T1000 (cell line): ENCODE measurements at regions not wholly inside any gene's neighbourhood (a gene's known extent, or its start where the extent isn't known, plus 50 kb on each side); places are given as distances from the start of the nearest gene placed in this dataset.
"Not testable (repeated sequence)": the region's sequence is repeated elsewhere in the genome, so short reads cannot be mapped to it uniquely, and the experiment has no call there.

ENCODE experiments used
- DNase-seq: peaks from one replicate; lab custom pipeline; 2025; ENCODE audit warnings: mixed read lengths; lab: John Stamatoyannopoulos, UW

DNA sequence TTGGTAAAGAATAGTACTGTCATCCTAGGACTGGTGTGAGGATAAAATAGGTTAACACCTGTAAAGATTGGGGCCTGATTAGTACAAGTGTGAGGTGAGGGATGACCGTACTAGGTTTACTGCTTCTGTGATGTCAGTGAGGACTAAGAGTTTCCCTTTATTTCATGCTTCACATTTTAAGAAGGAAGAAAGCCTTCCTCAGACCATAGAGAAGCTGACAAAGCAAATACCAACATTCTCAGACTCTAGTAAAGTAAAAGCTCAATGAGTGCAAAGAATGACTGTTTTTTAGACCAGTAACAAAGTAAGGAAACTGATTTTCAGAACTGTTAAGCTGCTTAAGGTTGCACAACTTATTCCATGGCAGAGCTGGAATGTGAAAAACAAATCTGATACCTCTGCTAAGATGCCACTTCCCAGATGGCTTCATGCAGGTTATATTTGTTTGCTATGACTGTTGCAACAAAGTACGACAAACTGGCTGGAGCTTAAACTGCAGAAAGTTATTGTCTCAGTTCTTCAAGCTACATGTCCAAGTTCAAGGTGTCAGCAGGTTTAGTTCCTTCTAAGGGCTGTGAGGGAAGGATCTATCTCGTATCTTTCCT lies 354.9 kb downstream of the RSL24D1 start:
- no peak for DNase-seq

DNA sequence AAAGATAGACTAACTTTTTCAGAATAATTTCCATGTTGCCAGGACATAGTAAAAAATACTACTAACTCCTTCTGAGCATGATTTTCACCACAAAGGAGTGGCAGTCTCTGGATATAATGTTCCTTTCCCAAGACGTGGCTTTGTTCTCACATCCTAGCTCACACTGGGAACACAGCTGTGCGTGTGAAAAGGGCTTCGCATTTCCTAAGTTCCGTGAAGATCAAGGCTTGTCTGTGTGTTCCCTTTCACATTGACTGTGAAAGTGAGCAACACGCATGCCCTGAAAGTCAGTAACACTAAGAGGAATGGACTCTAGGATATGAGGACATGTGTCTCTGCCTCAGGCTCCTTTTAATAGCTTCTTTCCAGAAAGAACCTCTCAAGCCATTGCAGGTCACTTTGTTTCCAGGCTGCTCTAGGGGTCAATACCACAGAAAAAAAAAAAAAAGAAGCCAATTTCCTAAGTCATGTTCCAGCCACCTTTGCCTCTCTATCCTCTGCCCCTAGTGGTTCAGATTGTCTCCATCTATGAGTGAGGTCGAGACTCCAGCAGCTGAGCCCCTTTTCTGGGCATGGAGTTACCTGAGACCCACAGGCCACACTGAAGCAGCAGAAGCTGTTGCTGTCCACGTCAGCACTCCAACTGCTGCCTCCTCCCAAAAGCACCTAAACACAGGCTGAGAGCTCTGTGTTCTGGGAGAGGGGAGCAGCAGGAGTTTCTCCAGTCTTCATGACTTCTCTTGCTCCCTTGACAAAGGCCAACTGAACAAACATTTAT lies 355.9 kb downstream of the RSL24D1 start:
- DNase-seq, result no peak

DNA sequence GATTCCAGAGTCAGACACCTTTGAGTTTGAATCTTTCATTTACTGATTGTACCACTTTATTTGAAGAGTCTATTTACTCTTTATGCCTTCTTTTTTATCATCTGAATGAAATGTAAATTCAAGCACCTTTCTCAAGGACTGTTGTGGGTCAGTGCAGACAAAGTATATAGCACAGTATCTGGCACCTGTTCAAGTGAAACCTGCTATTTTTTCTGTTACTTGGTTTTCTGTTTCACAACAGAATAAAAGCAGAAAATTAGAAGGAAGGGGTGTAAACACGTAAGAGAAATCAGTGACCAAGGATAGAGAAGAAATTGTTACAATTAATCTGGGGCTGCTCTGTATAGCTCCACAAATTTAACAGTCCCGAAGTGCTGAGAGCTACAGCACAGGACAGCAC lies 357.4 kb downstream of the RSL24D1 start:
- DNase-seq, result no peak

DNA sequence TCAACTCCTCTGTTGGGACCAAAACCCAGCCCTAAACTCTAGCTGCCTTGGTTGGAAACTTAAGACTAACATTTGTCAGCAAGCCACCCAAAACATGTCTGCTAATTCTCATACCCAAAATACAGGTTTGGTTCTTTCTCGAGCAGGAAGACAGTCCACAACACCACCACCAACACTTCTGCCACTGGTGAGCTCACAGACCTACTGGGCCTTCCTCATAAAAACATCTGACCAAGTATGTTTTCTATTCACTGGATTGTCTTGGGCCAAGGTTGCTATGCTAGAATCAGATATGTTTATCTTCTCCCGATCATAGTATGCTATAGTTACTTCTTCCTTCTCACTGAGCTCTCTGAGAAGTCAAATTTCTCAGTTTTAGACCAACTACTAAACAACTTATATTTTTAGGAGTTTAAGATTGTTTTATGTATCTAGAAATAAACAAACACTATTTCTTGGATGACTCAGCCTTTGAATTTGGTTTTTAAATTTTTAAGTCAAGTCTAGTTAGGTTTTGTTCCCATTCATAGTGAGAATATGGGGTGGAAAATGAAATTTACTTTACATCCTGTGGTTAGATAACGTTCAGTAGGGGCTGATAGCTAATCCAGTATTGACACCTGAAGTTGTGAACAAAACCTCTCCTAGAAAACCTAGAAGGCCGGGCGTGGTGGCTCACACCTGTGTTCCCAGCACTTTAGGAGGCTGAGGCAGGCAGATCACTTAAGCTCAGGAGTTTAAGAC lies 360.5 kb downstream of the RSL24D1 start:
- no peak for DNase-seq

DNA sequence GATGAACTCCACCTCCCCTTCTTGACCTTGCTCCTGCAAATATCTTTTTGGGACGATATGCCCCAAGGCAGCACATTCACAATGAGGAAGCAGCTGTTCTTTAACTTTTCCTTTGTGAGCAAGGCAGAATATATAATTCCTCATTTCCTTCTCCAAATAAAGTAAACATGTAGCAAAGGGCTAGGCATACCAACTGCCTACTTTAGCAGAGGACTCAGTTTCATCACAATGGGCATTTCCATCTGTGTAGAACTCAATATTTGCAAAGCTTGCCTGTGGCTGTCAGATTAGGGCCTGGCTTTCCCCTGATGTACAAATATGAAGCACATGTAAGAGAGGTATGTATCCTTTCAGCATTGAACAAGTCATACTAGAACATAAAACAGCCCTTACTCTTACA lies 366.9 kb downstream of the RSL24D1 start:
- no peak for DNase-seq

DNA sequence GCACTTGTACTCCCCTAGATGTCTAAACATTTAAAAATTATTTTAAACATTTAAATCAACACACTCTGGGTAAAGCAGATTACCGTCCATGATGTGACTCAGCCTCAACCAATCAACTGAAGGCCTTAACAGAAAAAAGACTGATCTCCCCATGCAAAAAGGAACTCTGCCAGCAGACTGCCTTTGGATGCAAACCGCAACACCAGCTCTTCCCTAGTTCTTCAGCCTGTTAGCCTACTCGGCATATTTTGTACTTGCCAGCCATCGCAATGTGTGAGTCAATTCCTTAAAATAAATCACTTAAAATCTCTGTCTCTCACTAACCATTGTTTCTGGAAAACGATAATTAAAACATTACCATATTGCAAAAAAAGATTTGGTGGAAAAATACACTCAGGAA lies 375.9 kb downstream of the RSL24D1 start:
- DNase-seq, result no peak

DNA sequence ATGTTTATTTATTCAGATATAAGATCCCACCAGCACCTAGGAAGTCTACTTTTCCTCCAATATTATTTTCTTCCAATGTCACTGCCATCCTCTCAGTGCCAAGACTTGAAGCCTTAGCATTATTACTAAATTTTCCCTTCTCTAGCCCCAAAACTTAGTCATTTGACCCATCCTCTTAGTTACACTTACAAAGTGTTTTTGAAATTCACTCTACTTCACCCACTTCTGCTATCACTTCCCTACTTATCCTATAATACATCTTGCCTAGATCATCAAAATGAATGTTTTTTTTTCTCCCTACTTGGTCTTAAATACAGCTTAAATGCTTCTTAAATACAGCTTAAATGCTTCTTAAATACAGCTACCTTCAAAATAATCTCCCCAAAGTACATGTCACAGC lies 376.6 kb downstream of the RSL24D1 start:
- DNase-seq, result no peak

DNA sequence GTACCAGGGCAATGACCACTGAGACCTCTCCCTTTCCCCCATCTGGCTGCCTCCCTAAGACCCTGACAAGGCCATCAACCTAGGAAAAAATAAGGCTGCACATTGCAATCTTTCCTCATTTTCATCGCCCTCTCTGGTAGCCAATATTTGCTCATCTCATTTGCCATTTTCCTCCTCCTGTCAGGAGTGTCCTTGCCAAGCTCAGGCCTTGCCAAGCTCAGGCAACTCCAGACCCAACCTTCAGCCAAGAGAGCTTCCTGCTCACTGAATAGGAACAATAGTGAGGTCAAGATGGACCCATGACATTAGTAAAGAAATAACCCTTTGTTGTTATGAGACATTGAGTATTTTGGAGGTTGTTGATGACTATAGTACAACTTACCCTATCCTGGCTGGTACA lies 380.3 kb downstream of the RSL24D1 start:
- no peak for DNase-seq

DNA sequence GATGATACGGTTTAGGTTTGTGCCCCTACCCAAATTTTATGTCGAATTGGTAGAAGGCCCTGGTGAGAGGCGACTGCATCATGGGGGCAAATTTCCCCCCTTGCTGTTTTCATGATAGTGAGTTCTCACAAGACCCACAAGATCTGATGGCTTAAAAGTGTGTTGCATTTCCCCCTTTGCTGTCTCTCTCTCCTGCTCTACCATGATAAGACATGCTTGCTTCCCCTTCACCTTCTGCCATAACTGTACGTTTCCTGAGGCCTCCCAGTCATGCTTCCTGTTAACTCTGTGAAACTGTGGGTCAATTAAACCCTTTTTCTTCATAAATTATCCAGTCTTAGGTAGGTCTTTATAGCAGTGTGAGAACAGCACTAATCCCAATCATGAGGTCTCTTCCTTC lies 381.2 kb downstream of the RSL24D1 start:
- no peak for DNase-seq

DNA sequence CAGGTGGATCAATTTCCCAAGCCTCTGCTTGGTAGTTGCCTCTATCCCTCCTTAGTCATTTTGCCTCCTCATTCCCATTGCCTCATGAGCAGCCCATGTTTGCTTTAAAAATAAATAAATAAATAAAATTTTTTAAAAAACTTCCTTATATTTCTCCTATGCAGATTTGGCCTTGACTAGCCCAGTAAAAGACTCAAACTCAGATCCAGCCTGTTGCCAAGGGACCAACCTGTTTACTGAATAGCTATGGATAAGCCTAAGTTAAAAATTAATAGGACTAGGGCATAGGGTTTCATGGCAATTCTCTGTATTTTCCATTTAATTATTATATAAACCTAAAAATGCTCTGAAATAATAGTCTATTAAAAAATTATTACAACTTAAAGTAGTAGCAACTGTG lies 384.4 kb downstream of the RSL24D1 start:
- no peak for DNase-seq

DNA sequence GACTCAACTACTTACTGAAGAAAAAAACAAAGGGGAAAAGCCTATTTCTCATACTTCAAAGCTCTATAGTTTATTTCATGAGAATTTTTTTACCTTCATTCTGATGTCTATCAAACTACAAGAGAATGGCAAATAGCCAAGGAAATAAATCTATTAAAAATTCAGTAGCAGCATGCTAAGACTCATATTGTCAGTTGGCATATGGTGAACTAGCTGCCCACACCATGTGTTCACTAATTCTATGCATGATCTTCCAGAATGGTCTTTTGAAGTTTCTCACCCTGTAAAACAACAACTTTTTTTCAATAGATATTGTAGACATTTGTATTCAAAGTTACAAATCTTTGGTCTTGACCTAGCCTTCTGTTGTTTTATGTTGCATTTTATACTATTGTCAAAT lies 386.2 kb downstream of the RSL24D1 start:
- no peak for DNase-seq

DNA sequence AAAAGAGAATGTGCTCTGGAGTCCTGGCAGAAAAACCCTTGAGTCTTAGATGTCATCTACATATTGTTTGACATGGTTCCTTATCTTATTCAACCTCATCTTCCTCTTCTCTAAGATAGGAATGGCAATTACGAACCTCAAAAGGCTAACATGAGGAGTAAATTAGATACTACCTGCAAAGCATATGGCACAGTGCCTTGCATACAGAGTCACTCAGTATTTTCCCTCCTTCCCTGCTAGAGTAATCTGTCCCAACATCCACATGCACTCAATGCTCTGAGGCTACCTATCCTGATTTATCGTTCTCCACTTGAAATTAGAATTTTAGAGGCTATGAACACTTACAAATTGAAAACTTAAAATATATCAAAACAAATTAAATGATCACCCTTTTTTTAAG lies 386.7 kb downstream of the RSL24D1 start:
- DNase-seq, result no peak

DNA sequence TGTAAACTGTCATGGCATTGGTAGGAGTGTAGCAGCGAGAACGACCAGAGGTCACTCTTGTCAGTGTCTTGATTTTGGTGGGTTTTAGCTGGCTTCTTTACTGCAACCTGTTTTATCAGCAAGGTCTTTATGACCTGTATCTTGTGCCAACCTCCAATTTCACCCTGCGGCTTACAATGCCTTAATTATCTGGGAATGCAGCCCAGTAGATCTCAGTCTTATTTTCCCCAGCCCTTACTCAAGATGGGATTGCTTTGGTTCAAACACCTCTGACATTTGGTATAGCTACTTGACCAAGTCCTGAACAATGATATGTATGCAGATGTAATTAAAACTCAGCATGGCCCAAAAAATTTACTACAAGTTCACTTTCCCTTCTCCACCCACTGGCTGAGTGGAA lies 388.4 kb downstream of the RSL24D1 start:
- DNase-seq, result no peak

DNA sequence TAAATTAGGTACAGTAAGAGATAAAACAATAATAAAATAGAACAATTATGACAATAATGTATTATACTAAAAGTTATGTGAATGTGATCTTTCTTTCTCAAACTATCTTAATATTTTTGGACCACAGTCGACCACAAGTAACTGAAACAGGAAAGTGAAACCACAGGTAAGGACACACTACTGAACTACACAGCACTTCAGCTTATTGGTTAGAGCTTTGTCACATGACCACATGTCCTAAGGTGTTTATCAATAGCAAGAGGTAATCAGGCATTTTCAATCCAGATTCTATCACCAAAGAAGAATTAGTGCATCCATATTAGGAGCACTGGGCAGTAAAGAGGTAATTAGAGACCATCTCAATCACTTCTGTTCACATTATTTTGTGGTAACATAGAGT lies 392.8 kb downstream of the RSL24D1 start:
- DNase-seq, result no peak

DNA sequence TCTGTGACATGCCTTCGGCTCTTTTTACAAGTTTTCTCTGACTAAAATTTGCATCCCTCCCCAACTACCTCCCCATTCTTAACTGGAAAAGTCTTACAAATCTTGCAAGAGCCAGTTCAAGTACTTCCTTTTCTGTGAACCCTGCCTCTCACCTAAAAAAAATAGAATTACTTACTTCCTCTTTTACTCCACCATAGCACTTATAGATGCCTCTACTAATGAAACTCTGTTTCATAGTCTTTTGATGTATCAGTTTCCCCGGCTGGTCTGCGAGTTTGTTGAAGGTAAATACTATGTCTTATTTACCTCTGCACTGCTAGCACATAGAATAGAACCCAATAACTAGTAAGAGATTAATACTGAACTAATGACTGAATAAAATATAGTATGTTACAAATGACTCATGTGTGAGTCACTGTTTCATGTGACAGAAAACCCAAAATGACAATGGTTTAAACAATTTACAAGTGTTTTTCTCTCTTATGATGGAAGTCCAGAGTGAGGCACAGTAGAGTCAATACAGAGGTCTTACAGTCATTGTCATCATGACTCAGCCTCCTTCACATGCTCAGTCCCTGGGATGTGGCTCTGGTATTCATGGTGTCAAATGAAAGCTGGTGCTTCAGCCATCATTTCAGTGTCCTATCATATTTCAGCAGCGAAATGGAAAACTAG lies 393.5 kb downstream of the RSL24D1 start:
- DNase-seq, result peak; percentile 10

DNA sequence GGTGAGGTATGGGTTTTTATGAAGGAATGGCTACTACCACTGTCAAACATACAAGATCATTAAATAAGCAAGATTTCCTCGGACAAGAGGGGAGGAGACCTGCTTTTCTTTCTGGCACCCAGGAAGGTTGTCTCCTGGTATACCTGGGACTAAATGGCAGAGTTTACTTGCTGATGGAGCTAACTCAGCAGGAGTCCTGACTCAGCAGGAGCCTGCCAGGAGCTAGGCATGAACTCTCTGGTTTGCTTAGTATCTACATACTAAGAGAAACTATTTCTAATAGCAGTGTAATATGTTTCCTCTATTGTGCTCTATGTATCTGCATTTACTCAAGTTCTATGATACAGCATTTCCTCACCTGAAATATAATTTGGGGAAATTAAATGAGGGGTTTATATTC lies 404.2 kb downstream of the RSL24D1 start:
- no peak for DNase-seq

DNA sequence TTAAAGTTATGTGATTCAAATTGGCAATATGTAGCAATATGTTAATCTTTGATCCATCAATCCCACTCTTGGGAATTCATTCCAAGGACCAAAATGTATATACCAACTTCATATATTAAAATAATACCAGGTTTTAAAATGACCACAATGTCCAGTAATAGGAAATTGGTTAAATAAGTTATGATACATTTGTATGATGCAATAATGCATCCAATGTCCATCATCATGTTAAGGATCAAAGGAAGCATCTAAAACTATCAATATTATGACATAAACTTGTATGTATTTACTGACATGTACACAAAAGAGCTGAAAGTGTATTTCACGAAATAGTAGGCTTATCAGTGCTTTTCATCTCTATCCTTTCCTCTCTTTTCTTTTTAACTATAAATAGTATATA lies 406.0 kb downstream of the RSL24D1 start:
- no peak for DNase-seq

DNA sequence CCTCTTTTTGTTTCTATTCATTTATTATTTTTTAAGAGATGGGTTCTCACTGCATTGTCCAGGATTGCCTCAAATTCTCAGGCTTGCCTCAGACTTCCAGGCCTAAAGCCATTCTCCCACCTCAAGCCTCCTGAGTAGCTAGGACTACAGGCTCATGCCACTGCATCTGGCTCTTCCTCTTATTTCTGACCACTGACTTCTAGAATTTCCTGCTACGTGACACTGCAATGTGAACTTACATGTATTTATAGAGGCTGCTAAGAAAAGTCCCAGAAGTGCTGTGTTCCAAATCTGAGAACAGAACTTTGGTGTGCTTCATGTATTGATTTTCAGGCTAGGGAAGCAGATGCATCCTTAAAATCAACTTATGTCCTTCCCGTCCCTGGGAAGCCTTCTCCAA lies 407.4 kb downstream of the RSL24D1 start:
- DNase-seq, result no peak

DNA sequence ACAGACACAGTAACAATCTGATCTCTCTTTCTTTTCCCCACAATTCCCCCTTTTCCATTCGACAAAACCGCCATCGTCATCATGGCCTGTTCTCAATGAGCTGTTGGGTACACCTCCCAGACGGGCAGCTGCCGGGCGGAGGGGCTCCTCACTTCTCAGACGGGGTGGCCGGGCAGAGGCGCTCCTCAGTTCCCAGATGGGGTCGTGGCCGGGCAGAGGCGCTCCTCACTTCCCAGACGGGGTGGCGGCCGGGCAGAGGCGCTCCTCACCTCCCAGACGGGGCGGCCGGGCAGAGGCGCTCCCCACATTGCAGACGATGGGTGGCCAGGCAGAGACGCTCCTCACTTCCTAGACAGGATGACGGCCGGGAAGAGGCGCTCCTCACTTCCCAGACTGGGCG lies 415.5 kb downstream of the RSL24D1 start:
- DNase-seq, result not testable (repeated sequence)

DNA sequence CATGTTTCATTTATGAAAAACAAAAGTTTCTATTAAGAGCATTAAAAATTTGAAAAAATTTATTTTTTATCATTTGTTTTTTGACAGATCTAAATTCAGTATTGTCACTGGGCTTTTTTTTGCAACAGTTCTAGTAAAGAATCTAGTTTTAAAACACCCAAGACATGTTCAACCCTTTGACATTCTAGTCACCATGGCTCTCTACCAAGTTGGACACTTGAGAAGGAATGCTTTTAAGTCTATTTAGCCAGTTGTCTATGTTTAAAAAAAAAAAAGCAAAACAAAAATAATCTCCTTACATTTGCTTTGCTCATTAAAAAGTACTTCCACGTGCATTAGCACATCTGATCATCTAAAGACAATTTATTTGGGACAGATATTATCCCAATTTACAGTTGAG lies 417.5 kb downstream of the RSL24D1 start:
- DNase-seq, result no peak

DNA sequence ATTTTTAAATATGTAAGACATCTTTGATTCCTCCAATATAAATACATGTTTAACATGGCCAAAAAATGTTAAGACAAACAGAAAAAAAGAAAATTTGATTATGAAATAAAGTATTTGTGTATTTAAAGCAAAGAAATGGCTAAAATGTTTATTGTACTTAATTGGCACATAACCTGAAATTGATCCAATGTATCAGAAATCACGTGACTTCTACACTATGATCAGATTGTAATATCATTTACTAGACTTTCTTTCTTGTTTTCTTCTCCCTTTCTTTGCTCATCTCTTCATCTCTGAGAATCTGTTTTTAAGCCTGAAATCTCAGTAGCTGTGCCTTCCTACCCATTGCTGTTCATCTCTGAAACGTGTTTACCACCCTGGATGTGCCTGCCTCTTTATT lies 420.3 kb downstream of the RSL24D1 start:
- DNase-seq, result no peak

DNA sequence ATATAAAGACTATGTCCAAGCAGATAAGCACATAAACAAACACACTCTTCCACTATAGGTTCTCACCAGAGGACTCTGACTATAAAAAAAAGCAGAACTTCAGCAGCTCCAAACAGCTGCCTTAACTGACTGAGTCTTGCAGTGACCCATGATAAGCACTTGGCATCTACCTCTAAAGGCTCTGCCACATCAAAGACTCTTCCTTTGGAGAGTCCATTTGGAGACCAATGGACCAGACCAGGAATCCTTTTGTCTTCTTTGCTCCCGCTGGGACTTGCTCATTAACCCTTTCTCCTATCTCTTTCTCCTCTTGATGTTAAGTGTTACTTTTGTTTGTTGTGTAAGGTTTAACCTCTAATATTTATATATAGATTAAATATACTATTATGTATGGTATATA lies 424.1 kb downstream of the RSL24D1 start:
- DNase-seq, result no peak

DNA sequence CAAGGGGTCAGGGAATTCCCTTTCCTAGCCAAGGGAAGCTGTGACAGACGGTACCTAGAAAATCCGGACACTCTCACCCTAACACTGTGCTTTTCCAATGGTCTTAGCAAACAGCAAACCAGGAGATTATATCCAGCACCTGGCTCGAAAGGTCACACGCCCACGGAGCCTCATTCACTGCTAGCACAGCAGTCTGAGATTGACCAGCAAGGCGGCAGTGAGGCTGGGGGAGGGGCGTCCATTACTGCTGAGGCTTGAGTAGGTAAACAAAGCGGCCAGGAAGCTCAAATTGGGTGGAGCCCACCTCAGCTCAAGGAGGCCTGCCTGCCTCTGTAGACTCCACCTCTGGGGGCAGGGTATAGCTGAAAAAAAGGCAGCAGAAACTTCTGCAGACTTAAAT lies 447.3 kb downstream of the RSL24D1 start:
- DNase-seq, result not testable (repeated sequence)
